Fibroblast of gingiva (primary cell): ENCODE measurements at regions not wholly inside any gene's neighbourhood (a gene's known extent, or its start where the extent isn't known, plus 50 kb on each side); places are given as distances from the start of the nearest gene placed in this dataset.
A peak's percentile ranks its signal among the peaks of the same experiment; 100 is the strongest.
"Not testable (repeated sequence)": the region's sequence is repeated elsewhere in the genome, so short reads cannot be mapped to it uniquely, and the experiment has no call there.

ENCODE experiments used
- DNase-seq: peaks from one replicate; pipeline ENCODE4 v3.0.0-alpha.2; 2011; ENCODE audit warnings: low read depth

DNA sequence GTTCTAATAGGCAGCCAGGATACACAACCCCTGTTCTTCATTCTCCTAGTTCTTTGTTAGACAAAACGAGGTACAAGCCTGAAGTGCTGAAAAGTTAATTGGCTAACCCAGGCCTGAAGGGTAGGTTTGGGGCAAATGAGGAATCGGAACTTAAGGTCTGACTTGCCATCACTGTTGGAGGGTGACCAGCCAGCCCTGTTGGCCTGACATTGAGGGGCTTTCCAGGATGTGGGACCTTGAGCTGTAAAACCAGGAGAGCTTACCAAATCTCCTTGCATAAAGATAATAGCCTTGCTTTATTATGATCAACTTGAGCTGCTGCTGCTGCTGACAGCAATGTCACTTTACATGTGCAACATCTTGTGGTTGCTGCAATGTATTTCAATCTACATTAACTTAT lies 256.0 kb downstream of the VAPA start:
- no peak for DNase-seq

DNA sequence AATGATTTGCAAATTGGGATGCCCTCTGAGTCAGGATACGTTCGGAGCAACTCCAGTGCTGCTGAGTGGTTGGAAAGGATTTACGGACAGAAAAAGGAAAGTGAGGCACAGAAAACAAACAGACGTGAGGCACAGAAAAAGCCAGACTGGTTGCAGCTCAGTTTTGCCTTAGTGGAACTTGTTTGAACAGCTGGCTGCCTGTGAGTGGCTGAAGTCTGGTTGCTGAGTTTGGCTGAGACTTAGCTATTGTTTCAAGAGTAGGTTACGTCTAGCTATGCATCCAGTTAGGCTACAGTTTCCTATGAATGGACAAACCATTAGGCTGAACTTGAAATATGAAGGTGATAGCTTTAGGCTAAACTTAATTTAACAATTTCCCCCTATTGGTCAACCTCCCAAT lies 256.6 kb downstream of the VAPA start:
- no peak for DNase-seq

DNA sequence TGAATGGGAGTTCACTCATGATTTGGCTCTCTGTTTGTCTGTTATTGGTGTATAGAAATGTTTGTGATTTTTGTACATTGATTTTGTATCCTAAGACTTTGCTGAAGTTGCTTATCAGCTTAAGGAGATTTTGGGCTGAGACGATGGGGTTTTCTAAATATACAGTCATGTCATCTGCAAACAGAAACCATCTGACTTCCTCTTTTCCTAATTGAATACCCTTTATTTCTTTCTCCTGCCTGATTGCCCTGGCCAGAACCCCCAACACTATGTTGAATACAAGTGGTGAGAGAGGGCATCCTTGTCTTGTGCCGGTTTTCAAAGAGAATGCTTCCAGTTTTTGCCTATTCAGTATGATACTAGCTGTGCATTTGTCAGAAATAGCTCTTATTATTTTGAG lies 261.5 kb downstream of the VAPA start:
- DNase-seq = not testable (repeated sequence)

DNA sequence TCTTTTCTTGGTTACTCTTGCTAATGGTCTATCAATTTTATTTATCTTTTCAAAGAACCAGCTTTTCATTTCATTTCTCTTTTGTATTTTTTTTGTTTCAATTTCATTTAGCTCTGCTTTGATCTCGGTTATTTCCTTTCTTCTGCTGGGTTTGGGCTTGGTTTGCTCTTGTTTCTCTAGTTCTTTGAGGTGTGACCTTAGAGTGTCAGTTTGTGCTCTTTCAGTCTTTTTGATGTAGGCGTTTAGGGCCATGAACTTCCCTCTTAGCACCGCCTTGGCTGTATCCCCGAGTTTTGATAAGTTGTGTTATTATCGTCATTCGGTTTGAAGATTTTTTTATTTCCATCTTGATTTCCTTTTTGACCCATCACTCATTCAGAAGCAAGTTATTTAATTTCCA lies 265.5 kb downstream of the VAPA start:
- not testable (repeated sequence) for DNase-seq

DNA sequence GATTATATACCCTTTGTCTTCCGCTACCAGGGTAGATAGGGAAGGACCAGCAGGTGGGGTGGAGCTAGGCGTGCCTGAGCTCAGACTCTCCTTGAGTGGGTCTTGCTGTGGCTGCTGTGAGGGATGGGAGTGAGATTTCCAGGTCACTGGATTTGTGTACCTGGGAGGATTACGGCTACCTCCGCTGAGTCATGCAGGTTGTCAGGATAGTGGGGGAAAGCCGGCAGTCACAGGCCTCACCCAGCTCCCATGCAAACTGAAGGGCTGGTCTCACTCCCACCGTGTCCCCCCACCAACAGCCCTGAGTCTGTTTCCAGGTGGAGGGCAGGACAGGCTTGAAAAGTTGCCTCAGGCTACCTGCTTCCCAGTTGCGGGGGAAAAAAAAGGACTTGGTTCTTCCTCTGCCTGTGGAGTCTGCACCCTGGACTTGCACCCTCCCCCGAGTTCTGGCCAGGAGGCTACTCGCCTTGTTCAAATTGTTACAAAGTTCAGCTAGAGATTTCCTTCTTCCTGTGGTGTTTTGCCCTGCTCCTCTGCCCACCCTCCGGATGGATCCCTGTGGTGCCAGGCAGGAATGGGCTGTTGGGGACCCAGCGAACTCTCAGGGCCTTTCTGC lies 268.3 kb downstream of the VAPA start:
- no peak for DNase-seq

DNA sequence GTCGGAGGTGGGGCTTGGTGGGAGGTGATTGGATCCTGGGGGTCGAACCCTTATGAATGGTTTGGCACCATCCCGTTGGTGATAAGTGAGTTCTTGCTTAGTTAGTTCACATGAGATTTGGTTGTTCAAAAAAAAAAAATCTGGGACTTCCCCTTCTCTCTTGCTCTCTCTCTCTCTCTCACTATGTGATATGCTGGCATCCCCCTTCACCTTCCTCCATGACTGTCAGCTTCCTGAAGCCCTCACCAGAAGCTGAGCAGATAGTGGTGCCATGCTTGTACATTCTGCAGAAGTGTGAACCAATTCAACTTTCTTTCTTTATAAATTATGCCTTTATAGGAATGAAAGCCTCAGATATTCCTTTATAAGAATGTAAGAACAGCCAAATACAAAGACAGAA lies 269.7 kb upstream of the APCDD1 start:
- DNase-seq = no peak

DNA sequence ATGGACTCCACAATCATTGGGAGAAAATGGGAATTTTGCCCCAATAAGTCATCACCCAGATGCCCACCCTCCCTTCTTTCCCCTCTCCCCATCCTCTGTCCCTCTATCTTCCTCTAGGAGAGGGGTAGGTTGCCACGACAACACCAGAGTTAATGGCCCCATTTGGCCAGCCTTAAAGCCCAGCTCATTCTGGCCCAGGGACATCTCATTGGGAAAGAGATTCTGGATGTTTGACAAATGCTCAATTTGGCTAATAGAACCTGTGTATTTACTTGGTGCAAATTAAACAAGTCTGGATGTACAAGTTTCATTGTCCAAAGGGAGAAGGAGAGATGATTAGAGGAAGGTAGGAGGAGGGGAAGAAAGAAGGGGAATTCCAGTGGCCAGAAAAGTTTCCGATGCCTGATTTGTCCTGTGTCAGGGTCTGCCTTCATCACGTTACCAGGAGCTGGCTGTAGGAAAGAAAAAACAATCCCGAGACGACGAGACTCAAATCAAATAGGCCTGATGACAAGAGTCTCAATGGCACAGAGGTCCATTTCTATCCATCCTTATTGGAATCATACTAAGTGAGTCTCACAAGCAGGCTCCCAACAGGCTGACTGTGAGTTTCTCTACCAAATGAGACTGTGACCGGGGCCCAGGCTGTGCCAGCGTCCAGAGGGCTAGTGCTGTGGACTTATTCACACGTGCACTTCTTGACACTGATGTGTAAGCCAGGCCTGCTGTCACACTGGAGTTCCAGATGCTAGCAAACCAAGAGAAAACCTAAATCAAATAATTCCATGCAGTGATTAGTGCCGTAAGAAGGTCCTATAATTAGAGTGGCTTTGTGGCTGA lies 265.2 kb upstream of the APCDD1 start:
- DNase-seq = peak; percentile 35

DNA sequence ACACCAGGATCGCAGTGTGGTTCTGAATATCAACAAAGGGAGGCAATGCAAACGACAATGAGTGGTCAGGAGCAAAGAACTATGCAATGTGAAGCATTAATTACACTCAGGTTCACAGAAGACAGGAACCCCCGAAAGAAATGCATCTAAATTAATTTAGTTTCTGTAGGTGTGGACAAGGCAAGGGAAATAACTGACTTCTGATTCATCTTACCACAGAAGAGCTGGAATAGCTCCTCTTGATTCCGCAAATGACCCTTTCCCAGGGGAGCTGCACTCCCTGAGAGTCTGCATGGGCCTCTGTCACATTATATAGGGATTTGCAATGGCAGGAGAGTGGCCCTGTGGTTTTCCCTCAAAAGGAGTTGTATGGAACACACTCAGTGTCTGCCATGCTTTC lies 263.9 kb upstream of the APCDD1 start:
- DNase-seq = no peak

DNA sequence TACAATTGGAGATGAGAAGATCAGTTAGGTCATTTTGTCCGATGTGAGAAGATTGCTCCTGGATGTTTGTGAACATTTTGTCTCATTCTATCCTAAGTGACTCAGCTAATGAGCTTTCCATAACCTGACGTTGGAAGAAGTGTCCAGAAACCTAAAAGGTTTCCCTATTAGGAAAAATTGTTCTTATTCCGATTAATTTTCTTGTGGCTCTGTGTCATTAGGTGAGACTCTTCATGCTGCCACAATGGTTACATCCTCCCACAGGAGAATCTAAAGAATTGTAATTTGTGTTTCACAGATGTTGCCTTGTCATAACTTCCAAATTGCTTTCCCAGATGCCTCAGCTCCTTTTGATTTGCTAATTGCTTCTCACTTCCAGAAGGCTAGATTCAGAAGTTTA lies 261.0 kb upstream of the APCDD1 start:
- DNase-seq = no peak

DNA sequence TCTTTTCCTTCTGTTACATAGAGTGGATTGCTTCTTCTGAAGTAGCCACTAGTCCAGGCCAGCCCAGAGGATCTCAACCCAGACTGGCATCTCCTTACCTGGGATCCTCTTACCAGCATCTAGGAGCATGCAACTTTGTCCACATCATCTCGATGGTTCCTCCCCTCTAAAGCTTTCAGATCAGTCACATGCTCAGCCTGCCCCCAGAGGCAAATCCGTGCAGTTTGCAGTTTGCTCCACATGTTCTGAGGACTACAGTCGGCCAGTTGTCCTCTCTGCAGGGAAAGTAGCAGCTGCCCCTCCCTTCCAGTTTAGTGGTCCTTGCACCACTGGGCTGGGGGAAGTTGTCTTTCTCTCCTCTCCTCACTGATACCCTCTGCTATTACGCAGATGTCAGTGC lies 259.8 kb upstream of the APCDD1 start:
- no peak for DNase-seq

DNA sequence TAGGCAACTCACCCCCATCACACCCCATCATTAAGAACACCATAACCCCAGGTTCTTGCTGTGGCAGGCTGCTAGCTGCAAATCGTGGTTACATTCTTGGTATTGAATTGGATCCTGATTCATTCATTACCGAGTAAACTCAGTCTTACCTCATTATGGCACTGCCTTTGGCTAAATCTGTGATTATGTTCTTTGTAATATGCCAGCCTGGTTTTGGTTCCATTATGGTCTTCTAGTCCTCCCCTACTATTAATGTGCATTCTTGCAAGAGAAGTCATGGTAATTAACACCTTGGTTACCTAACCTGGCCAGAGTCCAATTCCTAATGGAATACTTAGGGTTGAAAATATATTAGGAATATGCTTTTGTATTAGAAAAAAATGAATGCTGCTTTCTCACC lies 258.9 kb upstream of the APCDD1 start:
- no peak for DNase-seq

DNA sequence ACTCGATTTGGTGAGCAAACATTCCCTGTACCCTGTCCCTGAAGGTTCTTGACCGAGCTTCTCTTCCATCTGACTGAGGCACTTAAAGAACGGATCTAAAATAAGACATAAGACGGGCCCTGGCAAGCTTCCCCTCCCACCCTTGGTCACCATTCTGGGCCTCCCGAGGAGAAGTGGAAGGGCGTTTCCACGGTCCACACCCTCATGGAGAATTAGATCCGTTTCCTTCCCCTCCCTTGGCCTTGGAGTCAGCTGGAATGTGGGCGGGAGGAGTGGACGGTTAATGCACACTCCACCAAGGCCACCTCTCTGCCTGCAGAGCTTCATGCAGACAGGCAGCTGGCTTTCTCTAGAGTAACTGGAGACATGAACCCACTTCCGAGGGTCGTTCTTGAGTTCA lies 257.3 kb upstream of the APCDD1 start:
- no peak for DNase-seq

DNA sequence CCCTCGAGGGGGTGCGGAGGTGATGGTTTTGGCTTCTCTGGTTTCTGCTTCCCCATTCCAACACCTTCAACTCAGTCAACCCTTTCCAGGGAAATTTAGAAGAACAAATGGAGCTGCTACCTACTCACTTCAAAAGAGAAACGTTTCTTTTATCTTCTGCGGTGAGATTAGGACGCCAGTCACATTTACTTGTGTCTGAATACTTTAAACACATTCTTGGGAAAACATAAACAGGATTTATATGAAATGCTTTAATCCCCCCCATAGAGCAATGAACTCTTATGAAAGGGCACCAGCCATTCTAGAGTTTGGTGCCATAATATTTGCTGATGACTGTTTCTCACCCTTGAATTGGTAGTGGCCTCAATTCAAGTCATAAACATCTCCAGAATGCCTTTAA lies 253.2 kb upstream of the APCDD1 start:
- no peak for DNase-seq

DNA sequence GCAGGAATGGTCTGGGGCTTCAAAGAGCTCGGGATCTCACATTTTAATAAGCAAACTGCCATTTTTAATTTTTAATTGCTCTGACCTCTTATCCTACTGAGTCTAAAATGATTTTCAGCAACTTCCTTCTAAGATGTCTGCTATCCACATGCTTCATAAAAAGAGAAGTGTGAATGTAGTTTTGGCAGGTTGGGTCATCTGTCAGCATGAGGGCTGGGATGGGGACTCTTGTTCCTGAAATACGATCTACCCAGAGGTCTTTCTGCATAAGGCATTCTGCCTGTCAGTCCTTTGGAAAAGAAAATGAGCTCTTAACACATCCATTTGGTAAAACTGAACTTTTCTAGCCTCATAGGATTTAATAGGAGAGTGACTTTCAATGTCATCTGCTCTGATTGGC lies 252.8 kb upstream of the APCDD1 start:
- no peak for DNase-seq

DNA sequence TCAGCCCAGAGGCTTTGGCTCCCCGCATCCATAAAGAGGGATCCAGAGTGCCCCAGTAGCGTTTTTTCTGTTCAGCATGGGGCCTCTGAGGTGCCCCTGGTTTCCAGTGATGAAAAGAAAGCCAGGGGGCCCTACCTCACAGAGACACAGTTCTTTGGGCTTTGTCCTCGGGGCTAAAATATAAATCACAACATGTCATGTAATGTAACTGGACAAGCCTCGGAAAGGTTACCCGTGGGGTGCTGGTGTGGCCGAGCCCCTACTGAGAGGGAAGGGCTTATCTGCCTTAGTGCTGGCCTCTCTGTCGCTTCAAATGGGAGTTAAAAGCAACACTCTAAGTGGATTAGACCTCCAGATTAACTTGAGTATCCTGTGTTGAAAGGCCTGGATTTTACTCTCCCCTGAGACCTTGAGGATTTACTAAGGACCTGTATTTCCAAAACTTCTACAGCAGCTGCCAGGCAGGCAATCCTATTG lies 251.6 kb upstream of the APCDD1 start:
- no peak for DNase-seq

DNA sequence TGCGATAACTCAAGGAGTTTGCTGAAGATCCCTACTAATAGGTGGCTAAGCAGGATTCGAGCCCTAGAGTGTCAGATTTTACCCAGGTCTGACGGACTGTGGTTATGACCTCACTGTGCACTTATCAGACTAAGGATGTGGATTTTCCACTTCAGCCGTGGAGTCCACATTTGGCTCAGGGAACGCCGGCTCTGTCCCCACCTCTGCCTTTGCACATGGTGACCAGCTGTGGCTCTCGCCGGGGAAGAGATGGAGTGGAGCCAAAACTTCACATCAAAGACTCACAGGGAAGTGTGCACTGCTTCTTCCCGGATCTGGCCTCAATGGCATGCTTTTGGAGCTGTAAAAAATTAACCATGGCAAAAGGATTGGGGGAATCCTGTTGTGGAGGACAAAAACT lies 249.3 kb upstream of the APCDD1 start:
- no peak for DNase-seq

DNA sequence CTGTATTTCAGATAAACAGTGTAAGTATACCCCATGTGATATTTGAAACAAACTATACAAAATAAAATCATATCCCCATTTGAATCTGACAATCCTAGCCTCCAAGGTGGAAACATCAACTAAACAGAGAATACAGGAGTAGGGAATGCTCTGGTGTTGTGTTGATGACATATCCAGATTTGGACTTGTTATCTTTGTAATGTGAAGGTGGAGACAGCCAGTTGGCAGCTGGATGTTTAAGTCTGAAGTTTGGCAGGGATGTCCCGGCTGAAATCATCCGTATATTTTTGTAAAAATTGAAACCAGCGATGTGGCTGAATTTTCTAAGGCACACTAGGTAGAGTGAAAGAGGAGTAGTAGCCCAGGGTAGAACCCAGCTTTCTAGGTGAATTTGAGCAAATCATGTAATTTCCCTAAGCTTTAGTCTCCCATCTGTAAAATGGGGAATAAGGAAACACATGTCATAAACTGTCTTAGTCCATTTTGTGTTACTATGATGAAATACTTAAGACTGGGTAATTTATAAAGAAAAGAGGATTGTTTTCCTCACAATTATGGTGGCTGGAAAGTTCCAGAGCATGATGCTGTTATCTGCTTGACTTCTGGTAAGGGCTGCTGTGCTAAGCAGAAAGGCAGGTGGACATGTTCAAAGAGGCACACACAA lies 246.6 kb upstream of the APCDD1 start:
- DNase-seq = no peak

DNA sequence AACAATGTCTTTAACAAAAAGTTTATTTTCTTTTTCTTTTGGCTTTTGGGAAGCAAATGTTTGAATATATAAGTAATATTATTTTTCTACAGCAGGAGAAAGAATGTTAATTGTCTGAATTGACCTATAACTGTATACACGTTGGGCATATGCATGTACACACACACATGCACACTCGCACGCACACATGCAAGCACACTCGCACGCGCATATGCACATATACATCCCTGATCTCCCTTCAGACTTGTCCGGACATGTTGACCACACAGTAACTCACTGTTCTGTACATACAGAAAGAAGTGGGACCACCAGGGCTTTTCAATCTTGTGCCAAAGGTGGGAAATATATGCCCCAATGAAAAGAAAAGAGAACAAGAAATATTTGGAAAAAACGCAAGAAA lies 245.1 kb upstream of the APCDD1 start:
- DNase-seq = no peak

DNA sequence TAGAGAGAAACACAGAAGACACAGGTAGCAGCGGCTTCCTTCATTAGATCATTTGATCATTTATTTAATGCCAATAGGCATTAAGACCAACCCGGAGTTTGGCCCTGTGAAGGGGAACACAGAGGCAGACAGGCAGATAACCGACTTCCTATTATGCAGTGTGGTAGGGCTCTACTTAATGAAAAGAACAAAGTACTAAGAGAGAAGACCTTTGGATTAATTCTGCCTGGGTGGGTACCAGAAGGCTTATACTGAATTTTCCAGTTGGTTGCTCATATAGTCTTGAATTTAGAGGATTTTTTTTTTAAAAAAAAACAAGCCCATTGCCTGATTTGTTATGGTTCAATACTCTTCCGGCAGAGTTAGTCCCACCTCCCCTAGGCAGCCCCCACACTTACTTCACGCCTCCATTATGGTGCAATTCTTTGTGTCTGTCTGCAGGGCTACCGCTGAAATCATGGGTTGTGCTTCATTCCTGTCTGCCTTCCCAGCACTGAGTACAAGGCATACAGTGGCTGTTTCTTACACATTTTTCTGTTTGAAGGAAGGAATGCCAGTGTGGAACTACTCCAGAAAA lies 244.3 kb upstream of the APCDD1 start:
- DNase-seq = no peak

DNA sequence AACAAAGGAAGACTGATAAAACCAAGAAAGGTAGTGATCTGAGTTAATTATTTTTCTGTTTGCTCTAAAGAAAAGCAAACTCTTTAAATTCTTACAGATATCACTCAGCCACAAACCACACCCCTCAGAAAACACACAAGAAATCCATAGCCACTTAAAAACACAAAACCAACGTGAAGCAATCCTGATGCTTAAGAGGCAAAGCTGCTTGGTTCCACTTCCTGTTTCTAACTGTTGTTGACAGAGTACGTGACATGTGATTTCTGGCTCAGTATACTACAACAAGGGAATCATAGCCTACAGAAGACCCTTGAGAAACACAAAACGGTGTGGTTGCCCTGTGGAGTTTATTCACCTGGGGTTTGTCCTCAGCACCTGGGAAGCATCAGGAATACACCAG lies 240.9 kb upstream of the APCDD1 start:
- peak; percentile 55 for DNase-seq

DNA sequence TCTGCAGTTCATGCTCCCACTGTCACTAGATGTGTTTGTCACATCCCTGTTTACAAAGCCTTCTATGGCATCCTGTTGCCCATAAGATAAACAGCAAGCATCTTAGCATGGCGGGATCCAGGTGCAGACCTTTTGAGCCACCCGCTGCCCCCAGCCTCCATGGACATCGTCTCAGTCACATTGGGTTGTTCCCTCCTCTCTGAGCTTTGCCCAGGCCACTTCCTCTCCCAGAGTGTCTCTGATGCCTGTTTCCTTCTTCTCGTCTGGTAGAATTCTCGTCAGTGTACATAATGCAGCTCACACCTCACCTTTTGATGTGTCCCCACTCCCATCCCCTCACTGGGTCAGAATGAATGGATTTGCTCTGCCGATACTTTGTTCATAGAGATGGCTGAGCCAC lies 239.0 kb upstream of the APCDD1 start:
- DNase-seq = no peak

DNA sequence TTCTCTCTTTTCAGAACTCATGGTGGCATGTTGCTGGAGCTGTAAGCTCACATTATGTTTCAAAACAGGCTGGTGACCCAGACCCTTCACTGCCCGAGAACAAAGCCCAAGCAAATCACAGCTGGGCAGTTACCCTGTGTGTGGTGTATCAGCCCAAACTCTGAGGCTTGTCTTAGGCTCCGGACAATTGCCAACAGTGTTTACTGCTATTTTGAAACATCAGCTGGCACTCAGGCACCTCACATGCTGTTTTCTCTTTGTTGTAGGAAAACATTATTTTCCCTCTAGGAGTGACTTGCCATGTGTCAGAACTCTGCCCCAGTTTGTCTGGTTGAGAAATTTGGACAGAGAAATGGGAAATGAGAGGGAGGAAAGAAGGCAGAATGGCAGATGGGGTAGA lies 237.6 kb upstream of the APCDD1 start:
- peak; percentile 49 for DNase-seq

DNA sequence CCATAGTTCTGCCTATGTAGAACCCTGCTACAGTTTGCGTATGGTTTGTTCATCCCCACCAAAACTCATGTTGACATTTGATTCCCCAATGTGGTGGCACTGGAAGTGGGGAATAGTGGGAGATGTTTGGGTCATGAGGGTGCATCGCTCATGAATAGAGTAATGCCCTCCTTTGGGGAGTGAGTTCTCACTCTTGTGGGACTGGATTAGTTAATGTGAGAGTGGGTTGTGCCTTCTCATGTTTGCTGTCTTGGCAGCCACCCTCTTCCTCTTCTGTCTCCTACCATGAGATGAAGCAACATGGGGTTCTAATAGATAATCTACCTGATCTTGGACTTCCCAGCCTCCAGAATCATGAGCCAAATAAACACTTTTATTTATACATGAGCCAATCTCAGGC lies 237.2 kb upstream of the APCDD1 start:
- DNase-seq = no peak
